ENCODE measurements at regions not wholly inside any gene's neighbourhood (a gene's known extent, or its start where the extent isn't known, plus 50 kb on each side); places are given as distances from the start of the nearest gene placed in this dataset.

GRCh38 chr18:51621864-51622160 is 424.3 kb upstream of the MEX3C start:
- TF ChIP-seq EP300 (IDR thresholded peaks at IDR 0.05) = no peak
- no peak for TF ChIP-seq CTCF (IDR thresholded peaks at IDR 0.05)
- no peak for TF ChIP-seq POLR2A (IDR thresholded peaks at IDR 0.05)
